ENCODE measurements at regions not wholly inside any gene's neighbourhood (a gene's known extent, or its start where the extent isn't known, plus 50 kb on each side); places are given as distances from the start of the nearest gene placed in this dataset.

- no peak for DNase-seq
Measured at GRCh38 chr22:48138427-48138826, 1376.0 kb downstream of the TBC1D22A start.

- DNase-seq: peak; percentile 34
Measured at GRCh38 chr22:48137640-48138039, 1375.2 kb downstream of the TBC1D22A start.

- peak; percentile 73 for DNase-seq
Measured at GRCh38 chr22:48135592-48135991, 1373.1 kb downstream of the TBC1D22A start.

- DNase-seq: no peak
Measured at GRCh38 chr22:48125416-48125815, 1363.0 kb downstream of the TBC1D22A start.

GRCh38 chr22:48121984-48122383, 1359.5 kb downstream of the TBC1D22A start:
- no peak for DNase-seq

- no peak for DNase-seq
Measured at GRCh38 chr22:48118654-48119053, 1356.2 kb downstream of the TBC1D22A start.

- DNase-seq: no peak
Measured at GRCh38 chr22:48116871-48117270, 1354.4 kb downstream of the TBC1D22A start.

GRCh38 chr22:48112687-48113521, 1350.5 kb downstream of the TBC1D22A start:
- DNase-seq: no peak

- no peak for DNase-seq
Measured at GRCh38 chr22:48106715-48107259, 1344.3 kb downstream of the TBC1D22A start.

GRCh38 chr22:48106215-48106614, 1343.8 kb downstream of the TBC1D22A start:
- no peak for DNase-seq

- no peak for DNase-seq
Measured at GRCh38 chr22:48105259-48105658, 1342.8 kb downstream of the TBC1D22A start.

- DNase-seq: no peak
Measured at GRCh38 chr22:48104766-48105165, 1342.3 kb downstream of the TBC1D22A start.

GRCh38 chr22:48104102-48104738, 1341.8 kb downstream of the TBC1D22A start:
- DNase-seq: no peak

- no peak for DNase-seq
Measured at GRCh38 chr22:48103126-48103875, 1340.9 kb downstream of the TBC1D22A start.

GRCh38 chr22:48102581-48102980, 1340.1 kb downstream of the TBC1D22A start:
- no peak for DNase-seq

- no peak for DNase-seq
Measured at GRCh38 chr22:48101704-48102103, 1339.3 kb downstream of the TBC1D22A start.

- DNase-seq: no peak
Measured at GRCh38 chr22:48100685-48101417, 1338.4 kb downstream of the TBC1D22A start.

GRCh38 chr22:48099671-48100070, 1337.2 kb downstream of the TBC1D22A start:
- DNase-seq: no peak

GRCh38 chr22:48099251-48099650, 1336.8 kb downstream of the TBC1D22A start:
- DNase-seq: no peak

- DNase-seq: no peak
Measured at GRCh38 chr22:48098921-48099245, 1336.4 kb downstream of the TBC1D22A start.

- no peak for DNase-seq
Measured at GRCh38 chr22:48098243-48098920, 1335.9 kb downstream of the TBC1D22A start.

- no peak for DNase-seq
Measured at GRCh38 chr22:48097723-48098122, 1335.3 kb downstream of the TBC1D22A start.
